Tibial nerve (tissue), 4 donors: ENCODE measurements at regions not wholly inside any gene's neighbourhood (a gene's known extent, or its start where the extent isn't known, plus 50 kb on each side); places are given as distances from the start of the nearest gene placed in this dataset.

Experiments used
- DNase-seq, 2 donors: peaks; one replicate each; pipeline ENCODE4 v3.0.0-alpha.2; 2019; ENCODE audit warnings: low spot score in 2 of 2
- H3K27ac ChIP-seq, 4 donors: fragments of 200-600 bp; sonication (generic) in 3 of 4; one replicate each; pipeline ENCODE4 v1.5.1; 2017 to 2019; ENCODE audit warnings: mild to moderate bottlenecking in 1 of 4
- H3K27me3 ChIP-seq, 2 donors: fragments of 200-600 bp; sonication (generic) in 1 of 2; one replicate each; pipeline versions ENCODE4 v1.5.1 to v1.6.0; 2017 to 2019
- H3K36me3 ChIP-seq, 3 donors: fragments of 200-600 bp; sonication (generic); one replicate each; pipeline ENCODE4 v1.5.1; 2018 to 2019
- H3K4me1 ChIP-seq, 4 donors: fragments of 200-600 bp; sonication (generic) in 3 of 4; one replicate each; pipeline ENCODE4 v1.5.1; 2017 to 2019
- H3K4me3 ChIP-seq, 4 donors: fragments of 200-600 bp; sonication (generic) in 3 of 4; one replicate each; pipeline ENCODE4 v1.5.1; 2017 to 2019; ENCODE audit warnings: mild to moderate bottlenecking in 1 of 4, moderate library complexity in 1 of 4
- H3K9me3 ChIP-seq, 4 donors: fragments of 200-600 bp; sonication (generic) in 3 of 4; one replicate each; pipeline ENCODE4 v1.5.1; 2017 to 2019
- EP300 ChIP-seq, 2 donors: sonication (generic); formaldehyde crosslinking; IDR thresholded peaks; one replicate each; pipeline ENCODE4 v1.6.1; 2017; ENCODE audit warnings: antibody characterized with exemption in 2 of 2, mild to moderate bottlenecking in 1 of 2
- POLR2A ChIP-seq, 2 donors: fragments of 450-650 bp; IDR thresholded peaks; one replicate each; pipeline ENCODE4 v1.6.1; 2017; ENCODE audit warnings: antibody characterized with exemption in 2 of 2, mild to moderate bottlenecking in 2 of 2, moderate library complexity in 2 of 2
- WGBS, 2 donors: methylation state at CpG; one replicate each; pipeline ENCODE4 v1.1.5; 2018; 5-methylcytosine and 5-hydroxymethylcytosine counted together
- TF ChIP-seq, protein P1 (sequence below), 5 experiments: fragments of 200-600 bp in 3 of 5; fragments of 450-650 bp in 2 of 5; sonication (generic) in 3 of 5; IDR thresholded peaks; one replicate each; pipeline ENCODE4 v1.5.1; 2016 to 2019; ENCODE audit warnings: antibody characterized with exemption in 5 of 5, mild to moderate bottlenecking in 3 of 5, moderate library complexity in 2 of 5

DNA sequence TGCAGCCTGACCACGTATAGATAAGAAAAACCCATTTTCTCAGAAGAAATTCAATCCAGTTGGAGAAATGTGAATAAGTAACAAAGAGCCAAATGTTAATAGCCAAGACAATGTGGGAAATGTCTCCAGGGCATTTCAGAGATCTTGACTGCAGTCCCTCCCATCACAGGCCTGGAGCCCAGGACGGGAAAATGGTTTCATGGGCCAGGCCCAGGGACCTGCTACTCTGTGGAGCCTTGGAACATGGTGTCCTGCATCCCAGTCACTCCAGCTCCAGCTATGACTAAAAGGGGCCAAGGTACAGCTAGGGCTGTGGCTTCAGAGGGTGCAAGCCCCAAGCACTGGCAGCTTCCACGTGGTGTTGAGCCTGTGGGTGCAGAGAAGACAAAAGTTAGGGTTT is 490.0 kb downstream of the CYLC2 start:
- no peak for DNase-seq
- no peak overlapping the region for H3K4me3 ChIP-seq
- peaks cover 0 to 8% (median 0%) of the 10 kb centered on the region in 4 donors for H3K9me3 ChIP-seq
- no peak overlapping the region for H3K27ac ChIP-seq
- WGBS, 2 donors = 30 to 45% methylated on average over 3 of the region's 3 CpGs
- H3K4me1 ChIP-seq = no peaks in the 10 kb centered on the region
- H3K36me3 ChIP-seq = no peaks in the 10 kb centered on the region
- no peaks in the 10 kb centered on the region for H3K27me3 ChIP-seq
- TF ChIP-seq POLR2A (IDR thresholded peaks at IDR 0.05) (no peak), EP300 (IDR thresholded peaks at IDR 0.05) (no peak)
- TF ChIP-seq, protein P1, sequence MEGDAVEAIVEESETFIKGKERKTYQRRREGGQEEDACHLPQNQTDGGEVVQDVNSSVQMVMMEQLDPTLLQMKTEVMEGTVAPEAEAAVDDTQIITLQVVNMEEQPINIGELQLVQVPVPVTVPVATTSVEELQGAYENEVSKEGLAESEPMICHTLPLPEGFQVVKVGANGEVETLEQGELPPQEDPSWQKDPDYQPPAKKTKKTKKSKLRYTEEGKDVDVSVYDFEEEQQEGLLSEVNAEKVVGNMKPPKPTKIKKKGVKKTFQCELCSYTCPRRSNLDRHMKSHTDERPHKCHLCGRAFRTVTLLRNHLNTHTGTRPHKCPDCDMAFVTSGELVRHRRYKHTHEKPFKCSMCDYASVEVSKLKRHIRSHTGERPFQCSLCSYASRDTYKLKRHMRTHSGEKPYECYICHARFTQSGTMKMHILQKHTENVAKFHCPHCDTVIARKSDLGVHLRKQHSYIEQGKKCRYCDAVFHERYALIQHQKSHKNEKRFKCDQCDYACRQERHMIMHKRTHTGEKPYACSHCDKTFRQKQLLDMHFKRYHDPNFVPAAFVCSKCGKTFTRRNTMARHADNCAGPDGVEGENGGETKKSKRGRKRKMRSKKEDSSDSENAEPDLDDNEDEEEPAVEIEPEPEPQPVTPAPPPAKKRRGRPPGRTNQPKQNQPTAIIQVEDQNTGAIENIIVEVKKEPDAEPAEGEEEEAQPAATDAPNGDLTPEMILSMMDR (IDR thresholded peaks at IDR 0.05) = no peak

DNA sequence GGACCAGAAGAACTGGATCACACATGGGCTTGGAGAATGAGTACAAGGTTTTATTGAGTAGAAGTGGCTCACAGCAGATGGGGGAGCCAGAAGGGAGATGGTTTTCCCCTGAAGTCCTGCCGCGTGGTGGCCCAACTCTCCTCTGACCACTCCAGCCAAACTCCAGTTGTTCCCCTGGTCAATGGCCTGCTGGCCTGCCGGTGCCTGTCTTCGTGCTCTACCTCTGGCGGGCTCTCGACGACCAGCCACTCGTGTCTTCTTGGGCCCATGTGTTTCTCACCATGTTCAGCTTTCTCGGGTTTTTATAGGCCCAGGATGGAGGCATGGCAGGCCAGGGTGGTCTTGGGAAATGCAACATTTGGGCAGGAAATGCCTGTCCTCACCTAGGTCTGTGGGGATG is 519.6 kb downstream of the CYLC2 start:
- TF ChIP-seq POLR2A (IDR thresholded peaks at IDR 0.05) = no peak
- TF ChIP-seq EP300 (IDR thresholded peaks at IDR 0.05) = no peak
- TF ChIP-seq, protein P1 (IDR thresholded peaks at IDR 0.05) = no peak
- H3K4me3 ChIP-seq = no peak overlapping the region
- H3K4me1 ChIP-seq = no peaks in the 10 kb centered on the region
- no peaks in the 10 kb centered on the region for H3K9me3 ChIP-seq
- no peaks in the 10 kb centered on the region for H3K36me3 ChIP-seq
- DNase-seq = no peak
- H3K27ac ChIP-seq = no peak overlapping the region
- H3K27me3 ChIP-seq = no peaks in the 10 kb centered on the region
- 94 to 97% methylated on average over 9 of the region's 9 CpGs for WGBS, 2 donors

DNA sequence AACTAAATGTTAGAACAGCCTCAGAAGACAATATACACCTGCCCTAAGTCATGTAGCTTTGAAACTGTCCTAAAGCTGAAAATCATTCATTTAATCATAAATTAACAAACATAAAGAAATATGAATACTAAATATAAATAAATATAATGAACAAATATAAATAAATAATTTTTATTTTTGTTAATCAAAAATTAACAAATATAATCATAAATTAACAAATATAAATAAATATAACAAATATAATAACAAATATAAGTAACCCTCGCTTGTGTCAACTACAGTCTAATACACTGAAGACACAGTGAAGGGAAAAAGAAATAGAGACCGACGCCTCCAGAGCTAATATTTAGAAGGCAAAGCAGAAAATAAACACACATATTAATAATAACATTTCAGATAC is 527.3 kb downstream of the CYLC2 start:
- no peaks in the 10 kb centered on the region for H3K36me3 ChIP-seq
- WGBS, 2 donors = 95 to 96% methylated on average over 3 of the region's 3 CpGs
- no peak overlapping the region for H3K27ac ChIP-seq
- no peaks in the 10 kb centered on the region for H3K4me1 ChIP-seq
- H3K4me3 ChIP-seq = no peak overlapping the region
- no peak for DNase-seq
- H3K27me3 ChIP-seq = no peaks in the 10 kb centered on the region
- H3K9me3 ChIP-seq = no peaks in the 10 kb centered on the region
- TF ChIP-seq, protein P1 (IDR thresholded peaks at IDR 0.05) = no peak
- TF ChIP-seq EP300 (IDR thresholded peaks at IDR 0.05) = no peak
- no peak for TF ChIP-seq POLR2A (IDR thresholded peaks at IDR 0.05)

DNA sequence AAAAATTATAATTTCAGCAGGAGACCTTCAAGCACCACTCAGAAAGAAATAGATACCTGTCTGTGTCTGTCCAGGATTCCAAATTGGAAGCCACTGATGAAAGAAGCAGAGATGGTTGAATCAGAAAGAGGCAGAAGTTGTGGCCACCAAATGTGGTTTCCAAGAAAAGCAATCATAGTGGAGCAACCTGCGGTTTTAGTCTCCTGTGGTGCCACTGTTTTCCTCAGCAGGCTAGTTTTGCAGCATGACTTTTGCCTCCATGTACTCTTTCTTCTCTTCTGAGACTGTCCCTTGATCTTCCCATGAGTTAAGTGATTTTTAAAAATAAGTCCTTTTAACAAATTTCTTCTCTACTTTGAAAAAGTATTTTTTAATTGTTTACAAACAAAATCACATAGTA is 535.8 kb downstream of the CYLC2 start:
- H3K4me3 ChIP-seq = no peak overlapping the region

DNA sequence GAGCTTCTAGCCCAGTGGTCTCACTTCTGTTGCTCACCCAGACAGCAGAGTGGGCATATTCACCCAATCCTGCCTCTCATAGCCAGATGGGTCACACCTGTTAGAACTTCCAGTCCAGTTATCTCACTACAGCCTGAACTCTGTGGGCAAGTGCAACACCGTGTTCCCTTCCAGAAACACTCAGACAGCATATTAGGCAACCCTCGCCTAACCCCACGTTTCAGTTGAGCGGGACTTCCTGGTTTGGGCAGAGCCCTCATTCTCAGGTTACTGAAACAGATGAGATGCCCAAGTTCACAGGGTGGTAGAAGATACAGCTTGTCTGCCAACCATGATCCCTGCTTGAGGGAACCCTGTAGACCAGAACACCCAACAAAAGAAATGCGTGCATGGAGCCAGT is 538.2 kb downstream of the CYLC2 start:
- Histone ChIP-seq H3K4me1 (no peaks in the 10 kb centered on the region), H3K36me3 (no peaks in the 10 kb centered on the region), H3K27me3 (no peaks in the 10 kb centered on the region), H3K27ac (no peak overlapping the region), H3K4me3 (no peak overlapping the region), H3K9me3 (peaks cover 0 to 5% (median 0%) of the 10 kb centered on the region in 4 donors)
- no peak for DNase-seq
- 78 to 96% methylated on average over 4 to 5 of the region's 5 CpGs for WGBS, 2 donors
- TF ChIP-seq POLR2A (IDR thresholded peaks at IDR 0.05) = no peak

More for the DNA sequence above, 535.8 kb downstream of the CYLC2 start:
- H3K27ac ChIP-seq = no peak overlapping the region
- H3K36me3 ChIP-seq = no peaks in the 10 kb centered on the region
- TF ChIP-seq POLR2A (IDR thresholded peaks at IDR 0.05) (no peak), EP300 (IDR thresholded peaks at IDR 0.05) (no peak)
- TF ChIP-seq, protein P1 (IDR thresholded peaks at IDR 0.05) = no peak
- H3K9me3 ChIP-seq = peaks cover 0 to 5% (median 0%) of the 10 kb centered on the region in 4 donors
- H3K27me3 ChIP-seq = no peaks in the 10 kb centered on the region
- 41 to 52% methylated on average over 1 of the region's 1 CpG for WGBS, 2 donors
- H3K4me1 ChIP-seq = no peaks in the 10 kb centered on the region
- DNase-seq = no peak

DNA sequence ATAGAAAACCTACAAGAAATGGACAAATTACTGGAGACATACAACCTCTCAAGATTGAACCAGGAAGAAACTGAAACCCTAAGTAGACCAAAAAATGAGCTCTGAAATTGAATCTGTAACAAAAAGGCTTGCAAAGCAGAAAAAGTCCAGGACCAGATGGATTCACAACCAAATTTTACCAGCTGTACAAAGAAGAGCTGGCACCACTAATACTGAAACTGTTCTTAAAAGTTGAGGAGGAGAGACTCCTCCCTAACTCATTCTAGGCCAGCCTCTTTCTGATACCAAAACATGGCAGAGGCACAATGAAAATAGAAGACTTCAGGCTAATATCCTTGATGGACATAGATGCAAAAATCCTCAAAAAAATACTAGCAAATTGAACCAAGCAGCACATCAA is 542.3 kb downstream of the CYLC2 start:
- Histone ChIP-seq H3K36me3 (no peaks in the 10 kb centered on the region), H3K9me3 (peaks cover 0 to 13% (median 0%) of the 10 kb centered on the region in 4 donors), H3K27me3 (no peaks in the 10 kb centered on the region), H3K27ac (no peak overlapping the region), H3K4me1 (no peaks in the 10 kb centered on the region), H3K4me3 (no peak overlapping the region)
- no peak for DNase-seq
- TF ChIP-seq, protein P1 (IDR thresholded peaks at IDR 0.05) = no peak
- TF ChIP-seq EP300 (IDR thresholded peaks at IDR 0.05) = no peak
- no peak for TF ChIP-seq POLR2A (IDR thresholded peaks at IDR 0.05)
